H9 (cell line): ENCODE measurements at regions not wholly inside any gene's neighbourhood (a gene's known extent, or its start where the extent isn't known, plus 50 kb on each side); places are given as distances from the start of the nearest gene placed in this dataset.

Experiments used
- DNase-seq: peaks from one replicate; pipeline ENCODE4 v3.0.0-alpha.2; 2017
- H2AFZ ChIP-seq: one replicate; pipeline ENCODE4 v1.6.1; 2013; ENCODE audit warnings: mild to moderate bottlenecking, low read length, control low read depth, moderate library complexity
- H2AK5ac ChIP-seq: 2 replicates; pipeline ENCODE4 v1.6.1; 2013; ENCODE audit warnings: low read length, control low read depth, mixed read lengths; ENCODE audit not compliant: insufficient read length
- H2BK120ac ChIP-seq: one replicate; pipeline ENCODE4 v1.6.1; 2013; ENCODE audit warnings: low read depth, mild to moderate bottlenecking, low read length, control low read depth, inconsistent platforms; ENCODE audit not compliant: poor library complexity, severe bottlenecking
- H2BK12ac ChIP-seq: 2 replicates; pipeline ENCODE4 v1.6.1; 2013; ENCODE audit warnings: low read length, control low read depth, mixed read lengths, low read depth; ENCODE audit not compliant: insufficient read length
- H2BK15ac ChIP-seq: 2 replicates; pipeline ENCODE4 v1.6.1; 2013; ENCODE audit warnings: low read depth, low read length, control low read depth
- H2BK20ac ChIP-seq: one replicate; pipeline ENCODE4 v1.6.1; 2013; ENCODE audit warnings: low read depth, mild to moderate bottlenecking, low read length, control low read depth, inconsistent platforms; ENCODE audit not compliant: poor library complexity, severe bottlenecking
- H2BK5ac ChIP-seq: 2 replicates; pipeline ENCODE4 v1.6.1; 2013; ENCODE audit warnings: low read length, control low read depth, mixed read lengths; ENCODE audit not compliant: insufficient read length
- H3K14ac ChIP-seq: 2 replicates; pipeline ENCODE4 v1.6.1; 2013; ENCODE audit warnings: low read length, control low read depth; ENCODE audit not compliant: insufficient read depth
- H3K18ac ChIP-seq: 2 replicates; pipeline ENCODE4 v1.6.1; 2013; ENCODE audit warnings: low read depth, mild to moderate bottlenecking, mixed read lengths, low read length, control low read depth; ENCODE audit not compliant: insufficient read length
- H3K23ac ChIP-seq: 2 replicates; pipeline ENCODE4 v1.6.1; 2013; ENCODE audit warnings: low read length, control low read depth, mixed read lengths, low read depth; ENCODE audit not compliant: insufficient read length
- H3K23me2 ChIP-seq: 2 replicates; pipeline ENCODE4 v1.6.1; 2013; ENCODE audit warnings: low read depth, mild to moderate bottlenecking, mixed read lengths, low read length, control low read depth; ENCODE audit not compliant: insufficient read length, poor library complexity, severe bottlenecking
- H3K27ac ChIP-seq: 2 replicates; pipeline ENCODE4 v1.5.1; 2013; ENCODE audit warnings: low read length, control low read depth, mixed read lengths, low read depth; ENCODE audit not compliant: insufficient read length
- H3K27me3 ChIP-seq: 2 replicates; pipeline ENCODE4 v1.6.1; 2013; ENCODE audit warnings: low read length, control low read depth, inconsistent platforms; ENCODE audit not compliant: insufficient read depth
- H3K4ac ChIP-seq: 2 replicates; pipeline ENCODE4 v1.6.1; 2013; ENCODE audit warnings: low read depth, mild to moderate bottlenecking, control low read depth, inconsistent platforms, low read length, moderate library complexity
- H3K4me1 ChIP-seq: 2 replicates; pipeline ENCODE4 v1.6.1; 2013; ENCODE audit warnings: low read length, control low read depth, inconsistent platforms; ENCODE audit not compliant: insufficient read depth
- H3K4me2 ChIP-seq: 2 replicates; pipeline ENCODE4 v1.6.1; 2013; ENCODE audit warnings: low read length, control low read depth, mixed read lengths; ENCODE audit not compliant: insufficient read length, insufficient read depth
- H3K56ac ChIP-seq: 2 replicates; pipeline ENCODE4 v1.6.1; 2013; ENCODE audit warnings: low read depth, mild to moderate bottlenecking, mixed read lengths, low read length, control low read depth; ENCODE audit not compliant: insufficient read length
- H3K79me1 ChIP-seq: 2 replicates; pipeline ENCODE4 v1.6.1; 2013; ENCODE audit warnings: low read depth, mild to moderate bottlenecking, moderate library complexity, low read length, control low read depth, inconsistent platforms; ENCODE audit not compliant: insufficient read depth, poor library complexity, severe bottlenecking
- H3K79me2 ChIP-seq: 2 replicates; pipeline ENCODE4 v1.6.1; 2013; ENCODE audit warnings: low read length, control low read depth, inconsistent platforms; ENCODE audit not compliant: insufficient read depth
- H3K9ac ChIP-seq: 2 replicates; pipeline ENCODE4 v1.6.1; 2013; ENCODE audit warnings: low read length, control low read depth, mixed read lengths; ENCODE audit not compliant: insufficient read length; ENCODE audit errors: extremely low read depth
- H3K9me3 ChIP-seq: one replicate; pipeline ENCODE4 v1.6.1; 2013; ENCODE audit warnings: low read depth, low read length, inconsistent platforms; ENCODE audit not compliant: control insufficient read depth
- H3T11ph ChIP-seq: one replicate; pipeline ENCODE4 v1.6.1; 2013; ENCODE audit warnings: mild to moderate bottlenecking, low read length, control low read depth, inconsistent platforms
- H4K20me1 ChIP-seq: one replicate; pipeline ENCODE4 v1.6.1; 2013; ENCODE audit not compliant: control insufficient read depth, insufficient read length, insufficient read depth
- H4K5ac ChIP-seq: 2 replicates; pipeline ENCODE4 v1.6.1; 2013; ENCODE audit warnings: low read depth, mild to moderate bottlenecking, mixed read lengths, low read length, control low read depth; ENCODE audit not compliant: insufficient read length
- H4K8ac ChIP-seq: replicated peaks from 2 replicates; pipeline ENCODE4 v1.6.1; 2013; ENCODE audit warnings: low read length, control low read depth, mixed read lengths, low read depth; ENCODE audit not compliant: insufficient read length
- H4K91ac ChIP-seq: 2 replicates; pipeline ENCODE4 v1.6.1; 2013; ENCODE audit warnings: low read depth, mild to moderate bottlenecking, moderate library complexity, mixed read lengths, low read length, control low read depth; ENCODE audit not compliant: insufficient read length
- H3K27ac Mint-ChIP-seq, 3 experiments: 2 replicates in 2 of 3; 3 replicates in 1 of 3; pipeline ENCODE4 v1.8.0; 2020 to 2021; ENCODE audit warnings: mixed read lengths in 3 of 3, mild to moderate bottlenecking in 1 of 3, moderate library complexity in 1 of 3
- H3K27me3 Mint-ChIP-seq: 2 replicates; pipeline ENCODE4 v1.8.0; 2021; ENCODE audit warnings: low read depth, mild to moderate bottlenecking, moderate library complexity, mixed read lengths
- H3K36me3 Mint-ChIP-seq, 3 experiments: 2 replicates in 2 of 3; 3 replicates in 1 of 3; pipeline ENCODE4 v1.8.0; 2020 to 2021; ENCODE audit warnings: low read depth in 3 of 3, mixed read lengths in 3 of 3; ENCODE audit not compliant: insufficient read depth in 1 of 3
- H3K4me1 Mint-ChIP-seq, 2 experiments: 2 replicates each; pipeline ENCODE4 v1.8.0; 2020; ENCODE audit warnings: mixed read lengths in 2 of 2
- H3K4me3 Mint-ChIP-seq, 2 experiments: 2 replicates in 1 of 2; 3 replicates in 1 of 2; pipeline ENCODE4 v1.8.0; 2020 to 2021; ENCODE audit warnings: mild to moderate bottlenecking in 2 of 2, mixed read lengths in 2 of 2, moderate library complexity in 1 of 2
- H3K9me3 Mint-ChIP-seq, 2 experiments: 2 replicates in 1 of 2; 3 replicates in 1 of 2; pipeline ENCODE4 v1.8.0; 2020; ENCODE audit warnings: mild to moderate bottlenecking in 2 of 2, mixed read lengths in 2 of 2, moderate library complexity in 1 of 2
- CTCF ChIP-seq: fragments of 200-600 bp; sonication (generic); conservative IDR thresholded peaks from 3 replicates; pipeline ENCODE4 v1.8.0; 2021; ENCODE audit warnings: antibody characterized with exemption, mild to moderate bottlenecking
- WGBS: extraction: QIAGEN DNeasy Blood & Tissue Kit; methylation state at CpG from one replicate; pipeline ENCODE4 v1.1.7; 2013; ENCODE audit warnings: missing lambda C conversion rate, low lambda C conversion rate, mixed read lengths; ENCODE audit not compliant: insufficient read length; ENCODE audit errors: extremely low coverage; 5-methylcytosine and 5-hydroxymethylcytosine counted together

- H3K4me2 ChIP-seq: no peak overlapping the region
- no peaks in the 10 kb centered on the region for H3K27me3 ChIP-seq
- no peaks in the 10 kb centered on the region for H3K9me3 ChIP-seq
- no peaks in the 10 kb centered on the region for H3K4me1 Mint-ChIP-seq
- H3K27me3 Mint-ChIP-seq: no peaks in the 10 kb centered on the region
- H2BK15ac ChIP-seq: no peak overlapping the region
- no peak overlapping the region for H3K23ac ChIP-seq
- H2BK120ac ChIP-seq: no peak overlapping the region
- H3K79me2 ChIP-seq: no peaks in the 10 kb centered on the region
- no peaks in the 10 kb centered on the region for H3K36me3 Mint-ChIP-seq
- no peak overlapping the region for H2BK5ac ChIP-seq
- WGBS: no CpG with 5 or more reads among the region's 1 CpG
- no peak overlapping the region for H2BK12ac ChIP-seq
- no peak overlapping the region for H4K91ac ChIP-seq
- H3K56ac ChIP-seq: no peak overlapping the region
- no peak overlapping the region for H3K14ac ChIP-seq
- no peaks in the 10 kb centered on the region for H4K20me1 ChIP-seq
- H2BK20ac ChIP-seq: no peak overlapping the region
- no peaks in the 10 kb centered on the region for H3K4me1 ChIP-seq
- no peak for TF ChIP-seq CTCF
- H3T11ph ChIP-seq: no peak overlapping the region
- no peaks in the 10 kb centered on the region for H3K23me2 ChIP-seq
- no peak overlapping the region for H4K8ac ChIP-seq
- H3K18ac ChIP-seq: no peak overlapping the region
- no peak overlapping the region for H2AFZ ChIP-seq
- no peak overlapping the region for H4K5ac ChIP-seq
- H3K79me1 ChIP-seq: no peaks in the 10 kb centered on the region
- H3K27ac ChIP-seq: no peak overlapping the region
- no peak overlapping the region for H3K9ac ChIP-seq
- DNase-seq: no peak
- H3K4me3 Mint-ChIP-seq: no peak overlapping the region
- H3K27ac Mint-ChIP-seq: no peak overlapping the region
- H2AK5ac ChIP-seq: no peak overlapping the region
- H3K4ac ChIP-seq: no peak overlapping the region
- no peaks in the 10 kb centered on the region for H3K9me3 Mint-ChIP-seq
Observed at GRCh38 chr3:76479161-76479650, 560.7 kb upstream of the ROBO2 start.
